Activated CD4-positive, CD25-positive, alpha-beta regulatory T cell treated with anti-CD3 and anti-CD28 coated beads, Interleukin-2, amount 50 U/mL, for 72 hours (primary cell): ENCODE measurements at regions not wholly inside any gene's neighbourhood (a gene's known extent, or its start where the extent isn't known, plus 50 kb on each side); places are given as distances from the start of the nearest gene placed in this dataset.

Source experiments
- DNase-seq: peaks from one replicate; pipeline ENCODE4 v3.0.0; 2021

DNA sequence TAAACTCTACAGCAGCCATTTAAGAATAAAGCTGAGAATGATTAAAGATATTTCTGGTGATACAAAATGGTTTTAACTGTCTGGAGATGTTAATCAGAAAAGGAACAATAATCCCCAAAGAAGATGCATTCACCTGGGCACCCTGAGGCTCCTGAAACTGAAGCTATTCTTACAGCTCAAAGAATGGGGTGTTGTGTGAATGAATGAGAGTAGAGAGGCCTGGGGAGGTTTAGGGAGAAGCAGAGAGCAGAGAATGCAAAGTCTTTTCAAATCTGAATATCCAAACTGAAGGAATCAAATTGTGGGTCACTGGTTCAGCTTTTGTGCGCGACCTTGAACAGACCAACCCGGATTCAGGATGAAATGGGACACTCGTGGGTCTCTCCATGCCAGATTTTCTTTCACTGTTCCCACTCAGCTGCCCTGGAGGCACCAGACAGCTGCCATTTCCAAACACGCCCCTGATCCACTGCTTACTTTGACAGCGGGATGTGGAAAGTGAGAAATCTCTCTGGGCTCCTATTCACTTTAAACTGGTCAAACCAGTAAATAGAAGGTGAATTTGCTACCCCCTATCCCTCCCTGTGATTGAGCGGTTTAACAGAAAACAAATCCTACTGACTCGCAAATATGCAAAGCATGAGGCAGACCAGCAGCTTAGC lies 485.5 kb upstream of the THBS1 start:
- DNase-seq, result no peak

GRCh38 chr15:39096608-39097205 lies 484.2 kb upstream of the THBS1 start:
- DNase-seq, result no peak

GRCh38 chr15:39099524-39099923 lies 481.4 kb upstream of the THBS1 start:
- DNase-seq, result no peak

DNA sequence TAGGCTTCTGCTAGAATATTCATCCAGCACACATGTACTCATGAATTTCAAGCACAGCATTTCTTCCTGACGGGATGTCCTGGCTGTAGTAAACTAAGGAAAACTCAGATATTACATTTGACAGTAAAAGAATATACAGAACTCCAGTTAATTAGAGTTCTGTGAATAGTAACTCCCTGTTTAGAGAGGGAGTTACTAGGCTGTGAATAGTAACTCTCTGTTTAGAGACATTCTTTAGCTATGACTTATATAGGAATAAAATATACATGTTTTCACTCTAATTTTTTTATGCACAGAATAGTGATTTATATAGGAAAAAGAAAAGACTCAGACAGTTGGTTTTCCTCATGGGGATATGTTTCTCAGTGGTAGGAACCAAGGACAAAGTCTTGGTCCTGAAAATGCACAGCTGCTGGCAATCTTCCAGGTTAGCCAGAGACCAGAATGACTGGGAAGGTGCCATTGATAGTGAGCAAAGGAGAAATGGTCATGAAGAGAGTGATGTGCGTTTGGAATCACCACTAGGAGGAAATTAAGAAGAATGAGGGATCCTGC lies 480.7 kb upstream of the THBS1 start:
- no peak for DNase-seq

- no peak for DNase-seq
Measured at GRCh38 chr15:39102431-39102830, 478.4 kb upstream of the THBS1 start.

DNA sequence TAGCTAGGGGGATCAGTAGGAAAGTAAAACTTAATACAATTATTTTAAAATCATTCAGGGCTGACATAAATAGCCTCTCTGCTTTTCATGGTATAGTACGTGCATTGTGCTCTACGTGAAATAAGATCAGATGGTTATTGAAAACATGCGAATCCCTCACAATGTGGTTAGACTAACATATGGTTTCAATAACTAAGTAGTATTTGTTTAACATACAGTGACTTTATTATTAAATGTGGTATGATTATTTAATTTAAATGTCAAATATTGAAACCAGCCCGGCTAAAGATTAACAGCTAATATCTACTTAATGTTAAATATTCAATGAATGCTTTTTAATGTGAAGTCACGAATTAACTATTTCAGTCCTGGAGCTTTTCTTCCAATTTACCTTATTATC lies 473.9 kb upstream of the THBS1 start:
- DNase-seq, result no peak

- DNase-seq, result no peak
Measured at GRCh38 chr15:39108021-39108420, 472.9 kb upstream of the THBS1 start.

GRCh38 chr15:39110336-39110735 lies 470.5 kb upstream of the THBS1 start:
- DNase-seq, result no peak

- DNase-seq, result no peak
Measured at GRCh38 chr15:39110746-39111145, 470.1 kb upstream of the THBS1 start.

DNA sequence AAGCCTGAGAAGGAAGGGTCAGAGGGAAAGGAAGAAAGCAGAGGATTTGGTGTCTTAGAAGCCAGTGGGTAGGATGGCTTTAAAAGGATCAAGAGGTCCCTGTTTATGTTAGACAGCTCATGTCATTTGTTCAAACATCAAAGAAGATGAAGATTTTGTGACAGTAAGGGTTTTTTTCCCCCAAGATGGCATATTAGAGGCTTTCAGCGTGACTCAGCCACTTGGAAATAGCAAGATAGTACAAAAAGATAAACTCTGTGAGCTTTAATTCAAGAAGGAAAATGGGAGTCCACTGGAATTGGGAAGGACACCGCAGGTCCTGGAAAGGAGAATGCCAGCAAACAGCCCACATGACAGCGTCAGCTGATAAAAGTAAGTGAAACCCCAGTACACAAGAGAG lies 467.1 kb upstream of the THBS1 start:
- DNase-seq, result no peak

DNA sequence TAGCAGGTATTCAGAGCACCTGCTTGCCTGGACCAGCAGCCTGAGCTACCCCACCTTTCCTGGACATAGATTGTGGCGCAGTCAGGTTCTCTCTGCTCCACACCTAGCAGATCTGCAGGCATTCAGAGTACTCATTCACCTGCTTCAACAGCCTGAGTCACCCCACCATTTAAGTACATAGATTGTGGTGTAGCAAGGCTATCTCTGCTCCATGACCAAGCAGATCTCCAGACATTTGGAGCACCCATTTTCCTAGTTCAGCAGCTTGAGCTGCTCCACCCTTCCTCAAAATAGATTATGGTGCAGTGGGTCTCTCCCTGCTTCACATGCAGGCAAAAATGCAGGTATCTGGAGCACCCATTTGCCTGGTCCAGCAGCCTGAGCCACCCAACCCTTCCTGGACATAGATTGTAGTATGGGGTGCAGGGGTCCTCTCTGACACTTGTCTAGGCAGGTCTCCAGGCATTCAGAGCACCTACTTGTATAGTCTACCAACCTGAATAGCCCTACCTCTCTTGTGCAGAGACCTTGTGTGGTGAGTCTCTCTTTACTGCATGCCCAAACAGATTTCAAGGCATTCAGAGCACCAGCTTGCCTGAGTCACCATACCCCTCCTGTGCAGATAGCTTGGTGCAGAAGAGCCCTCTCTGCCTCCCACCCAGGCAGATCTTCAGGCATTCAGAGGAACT lies 466.0 kb upstream of the THBS1 start:
- DNase-seq, result no peak

DNA sequence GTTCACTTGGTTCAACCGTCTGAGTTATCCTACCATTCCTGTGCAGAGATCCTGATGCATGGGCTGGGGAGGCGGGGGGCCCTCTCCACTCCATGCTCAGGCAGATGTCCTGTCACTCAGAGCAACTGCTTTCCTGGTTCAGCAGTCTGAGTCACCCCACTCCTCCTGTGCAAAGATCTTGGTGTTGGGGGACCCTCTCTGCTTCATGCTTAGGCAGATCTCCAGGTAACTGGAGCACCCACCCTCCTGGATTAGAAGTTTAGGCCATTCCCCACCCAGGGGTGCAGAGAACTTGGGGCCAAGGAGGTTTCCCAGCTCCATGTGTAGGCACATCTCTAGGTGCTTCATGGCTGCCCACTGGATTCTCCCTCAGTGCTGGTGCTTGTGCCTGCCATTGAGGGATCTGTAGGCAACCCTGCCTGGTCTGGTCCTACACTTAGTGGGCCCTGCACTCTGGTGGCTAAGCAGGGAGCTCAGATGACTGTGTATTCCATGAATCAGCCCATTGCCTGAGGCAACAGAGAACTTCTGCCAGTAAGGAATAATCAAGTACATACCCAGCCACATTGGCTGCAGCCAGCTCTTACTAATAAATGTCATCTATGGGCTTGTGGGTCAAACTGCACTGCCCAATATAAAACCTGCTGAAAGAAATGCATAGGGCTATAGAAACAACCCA lies 465.4 kb upstream of the THBS1 start:
- DNase-seq, result no peak

- no peak for DNase-seq
Measured at GRCh38 chr15:39118510-39118909, 462.4 kb upstream of the THBS1 start.

GRCh38 chr15:39124155-39124552 lies 456.7 kb upstream of the THBS1 start:
- DNase-seq, result no peak

DNA sequence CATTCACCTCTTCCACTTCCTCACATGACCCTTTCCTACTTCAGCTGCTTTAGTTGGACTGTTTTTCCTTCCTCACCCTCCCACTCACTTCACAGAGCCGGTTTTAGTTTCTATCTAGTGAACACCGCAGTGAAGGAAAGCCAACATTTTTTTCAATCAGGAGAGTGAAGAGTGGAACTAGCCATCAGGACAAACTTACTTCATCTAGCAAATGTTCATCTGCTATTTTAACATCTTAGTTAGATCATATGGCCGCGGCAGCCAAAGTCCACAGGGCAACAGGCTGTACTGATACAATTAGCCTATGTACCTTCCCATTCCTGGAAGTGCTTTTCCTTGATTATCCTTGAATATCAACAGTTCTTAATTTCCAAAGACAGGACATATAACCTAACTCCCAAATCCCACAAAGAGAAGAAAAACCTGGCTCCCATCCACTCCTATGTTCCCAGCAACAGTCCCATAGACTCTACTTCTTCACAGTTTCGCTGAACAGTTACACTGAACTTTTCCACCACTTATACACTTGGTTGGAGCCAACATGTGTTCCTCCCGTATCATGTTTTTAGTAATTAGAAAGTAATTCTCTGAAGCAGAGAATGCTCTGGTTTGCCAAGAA lies 456.2 kb upstream of the THBS1 start:
- no peak for DNase-seq

DNA sequence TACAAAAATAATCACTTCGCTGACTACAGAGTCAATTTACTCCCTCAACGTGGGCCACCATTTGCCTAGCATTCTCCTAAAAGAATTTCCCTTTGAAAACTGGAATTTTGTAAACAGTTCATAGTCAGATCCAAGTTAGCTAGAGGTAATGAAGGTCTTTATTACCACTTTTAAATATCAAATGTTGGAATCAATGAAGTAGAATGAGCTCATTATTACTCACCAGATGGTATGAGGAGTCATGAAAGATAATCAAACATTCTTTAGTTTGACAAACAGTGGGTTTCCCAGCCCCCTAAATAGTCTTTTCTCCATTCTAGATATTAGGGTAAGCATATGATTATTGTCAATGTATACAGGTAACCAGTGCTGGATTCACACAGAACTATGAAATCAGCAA lies 455.7 kb upstream of the THBS1 start:
- DNase-seq, result no peak

DNA sequence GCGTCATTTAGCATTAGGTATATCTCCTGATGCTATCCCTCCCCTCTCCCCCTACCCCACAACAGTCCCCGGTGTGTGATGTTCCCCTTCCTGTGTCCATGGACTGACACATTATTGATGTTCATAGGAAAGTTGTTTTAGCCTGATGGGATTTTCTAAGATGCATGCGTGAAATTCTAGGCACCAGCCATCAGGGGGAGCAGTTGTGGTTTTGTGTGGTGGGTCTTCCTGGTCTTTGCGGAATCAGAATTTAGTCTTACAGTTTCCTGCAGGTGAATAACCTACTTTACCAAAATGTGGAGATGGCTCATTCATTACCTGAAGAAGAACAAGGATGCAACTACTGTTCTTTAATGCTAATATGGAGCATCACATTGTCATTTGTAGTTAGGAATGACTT lies 455.0 kb upstream of the THBS1 start:
- no peak for DNase-seq

- no peak for DNase-seq
Measured at GRCh38 chr15:39127151-39127790, 453.6 kb upstream of the THBS1 start.

DNA sequence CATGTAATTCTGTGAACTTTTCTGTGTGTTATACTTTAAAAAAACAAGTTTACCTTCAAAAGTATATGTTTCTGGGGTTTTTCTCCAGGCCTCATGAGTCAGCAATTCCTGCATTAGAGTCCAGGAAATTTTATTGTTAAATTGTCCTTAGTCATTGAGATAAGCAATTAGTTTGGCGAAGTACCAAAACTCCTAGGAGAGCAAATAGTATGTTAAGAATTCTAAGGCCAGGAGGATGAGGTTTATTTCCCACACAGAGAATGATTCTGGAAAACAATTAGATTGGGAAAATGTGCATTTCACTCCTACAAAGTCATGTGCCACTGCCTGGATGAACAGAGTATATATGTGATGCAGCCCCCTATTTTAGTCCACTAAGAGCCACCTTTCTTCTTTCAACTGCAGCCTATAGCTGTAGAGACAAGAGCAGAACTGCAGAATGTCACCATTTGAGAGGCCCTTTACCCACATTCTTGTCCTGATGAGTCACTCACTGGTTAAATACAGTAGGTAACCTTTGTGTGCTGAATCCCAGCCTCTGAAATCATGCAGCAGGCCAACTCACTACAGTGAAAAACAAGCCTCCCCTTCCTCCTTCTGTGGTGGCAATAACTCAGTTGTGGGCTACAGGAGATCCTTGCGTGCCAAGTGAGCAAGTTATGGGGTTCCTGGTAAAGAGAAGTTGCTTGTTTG lies 452.8 kb upstream of the THBS1 start:
- no peak for DNase-seq

GRCh38 chr15:39128746-39129145 lies 452.1 kb upstream of the THBS1 start:
- no peak for DNase-seq

- DNase-seq, result no peak
Measured at GRCh38 chr15:39130556-39131379, 450.1 kb upstream of the THBS1 start.
